Loucy (cell line): ENCODE measurements at regions not wholly inside any gene's neighbourhood (a gene's known extent, or its start where the extent isn't known, plus 50 kb on each side); places are given as distances from the start of the nearest gene placed in this dataset.

Experiments used
- H2AFZ ChIP-seq: fragments of 200-600 bp; sonication (generic); 2 replicates; pipeline ENCODE4 v1.6.0; 2016; ENCODE audit warnings: antibody characterized with exemption, mild to moderate bottlenecking, low read length, moderate library complexity
- H3F3A ChIP-seq: fragments of 200-600 bp; 2 replicates; pipeline ENCODE4 v1.6.0; 2016; ENCODE audit warnings: antibody characterized with exemption, low read depth, mild to moderate bottlenecking
- H3K27me3 ChIP-seq: fragments of 200-600 bp; sonication (generic); 2 replicates; pipeline ENCODE4 v1.6.1; 2014; ENCODE audit warnings: low read length, mild to moderate bottlenecking; ENCODE audit not compliant: insufficient read depth, poor library complexity, severe bottlenecking
- H3K36me3 ChIP-seq: fragments of 200-600 bp; sonication (generic); 2 replicates; pipeline ENCODE4 v1.6.1; 2016; ENCODE audit warnings: low read length; ENCODE audit not compliant: insufficient read depth
- H3K4me1 ChIP-seq: fragments of 200-600 bp; sonication (generic); 2 replicates; pipeline ENCODE4 v1.5.1; 2014; ENCODE audit warnings: low read length, mild to moderate bottlenecking; ENCODE audit not compliant: insufficient read depth, poor library complexity, severe bottlenecking
- H3K4me2 ChIP-seq: fragments of 200-600 bp; sonication (generic); 2 replicates; pipeline ENCODE4 v1.6.0; 2014; ENCODE audit warnings: antibody characterized with exemption, low read length, low read depth, mild to moderate bottlenecking; ENCODE audit not compliant: poor library complexity, severe bottlenecking
- H3K4me3 ChIP-seq: fragments of 200-600 bp; sonication (generic); 2 replicates; pipeline ENCODE4 v1.5.1; 2014; ENCODE audit warnings: low read length, mild to moderate bottlenecking, mixed read lengths; ENCODE audit not compliant: poor library complexity, severe bottlenecking
- H3K79me2 ChIP-seq: fragments of 200-600 bp; sonication (generic); 2 replicates; pipeline ENCODE4 v1.6.1; 2014; ENCODE audit warnings: low read length; ENCODE audit not compliant: insufficient read depth
- H3K9ac ChIP-seq: fragments of 200-600 bp; sonication (generic); 2 replicates; pipeline ENCODE4 v1.6.0; 2014; ENCODE audit warnings: mild to moderate bottlenecking, low read depth, low read length, moderate library complexity; ENCODE audit not compliant: poor library complexity, severe bottlenecking
- H3K9me2 ChIP-seq: fragments of 200-600 bp; sonication (generic); replicated peaks from 2 replicates; pipeline ENCODE4 v1.6.1; 2016; ENCODE audit warnings: low read depth, low read length, mixed read lengths
- H3K9me3 ChIP-seq: fragments of 200-600 bp; sonication (generic); 2 replicates; pipeline ENCODE4 v1.6.1; 2014; ENCODE audit warnings: mild to moderate bottlenecking, antibody characterized with exemption, low read length, low read depth; ENCODE audit not compliant: insufficient read depth
- H4K20me1 ChIP-seq: fragments of 200-600 bp; sonication (generic); 2 replicates; pipeline ENCODE4 v1.6.0; 2014; ENCODE audit warnings: antibody characterized with exemption, low read length, mild to moderate bottlenecking; ENCODE audit not compliant: insufficient read depth, poor library complexity, severe bottlenecking
- EZH2phosphoT487 ChIP-seq: fragments of 200-600 bp; IDR thresholded peaks from 2 replicates; pipeline ENCODE4 v1.6.1; 2018; ENCODE audit warnings: antibody characterized with exemption, mild to moderate bottlenecking, moderate library complexity, borderline replicate concordance
- TF ChIP-seq, protein P1 (sequence below): fragments of 200-600 bp; sonication (generic); conservative IDR thresholded peaks from 2 replicates; pipeline ENCODE4 v1.5.1; 2014; ENCODE audit warnings: mild to moderate bottlenecking, antibody characterized with exemption, low read length

DNA sequence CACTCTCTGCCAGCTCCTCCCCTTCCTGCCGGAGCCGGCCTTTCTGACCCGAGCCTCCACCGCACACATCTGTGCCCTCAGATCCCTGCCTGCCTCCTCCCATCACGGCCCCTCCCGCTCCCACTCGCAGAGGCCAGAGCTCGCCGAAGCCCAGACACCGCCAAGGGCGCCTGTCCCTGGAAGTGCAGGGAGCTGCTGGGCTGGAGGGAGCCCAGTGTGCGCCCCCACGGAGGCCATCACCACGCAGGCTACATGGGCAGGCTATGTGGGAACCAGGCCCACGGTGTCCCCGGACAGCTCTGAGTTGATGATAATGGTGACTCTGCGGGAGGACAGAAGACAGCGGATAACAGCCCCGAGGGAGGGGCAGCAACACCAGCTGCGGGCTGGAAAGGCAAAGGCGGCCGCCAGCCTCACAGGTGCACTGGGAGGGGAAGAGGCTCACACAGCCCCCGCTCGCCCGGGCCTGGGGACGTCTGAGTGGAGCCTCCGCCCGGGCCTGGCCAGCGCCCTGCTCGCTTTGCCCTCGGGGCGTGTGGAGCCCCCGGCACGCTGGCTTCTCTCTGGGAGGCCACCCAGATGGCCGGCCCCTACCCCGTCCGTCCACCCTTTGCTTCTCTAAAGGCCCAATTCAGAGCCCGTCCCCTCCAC, 154.9 kb downstream of the DLL1 start:
- H3K4me3 ChIP-seq, result no peak overlapping the region
- no peaks in the 10 kb centered on the region for H3K9me2 ChIP-seq
- no peaks in the 10 kb centered on the region for H3F3A ChIP-seq
- TF ChIP-seq, protein P1, sequence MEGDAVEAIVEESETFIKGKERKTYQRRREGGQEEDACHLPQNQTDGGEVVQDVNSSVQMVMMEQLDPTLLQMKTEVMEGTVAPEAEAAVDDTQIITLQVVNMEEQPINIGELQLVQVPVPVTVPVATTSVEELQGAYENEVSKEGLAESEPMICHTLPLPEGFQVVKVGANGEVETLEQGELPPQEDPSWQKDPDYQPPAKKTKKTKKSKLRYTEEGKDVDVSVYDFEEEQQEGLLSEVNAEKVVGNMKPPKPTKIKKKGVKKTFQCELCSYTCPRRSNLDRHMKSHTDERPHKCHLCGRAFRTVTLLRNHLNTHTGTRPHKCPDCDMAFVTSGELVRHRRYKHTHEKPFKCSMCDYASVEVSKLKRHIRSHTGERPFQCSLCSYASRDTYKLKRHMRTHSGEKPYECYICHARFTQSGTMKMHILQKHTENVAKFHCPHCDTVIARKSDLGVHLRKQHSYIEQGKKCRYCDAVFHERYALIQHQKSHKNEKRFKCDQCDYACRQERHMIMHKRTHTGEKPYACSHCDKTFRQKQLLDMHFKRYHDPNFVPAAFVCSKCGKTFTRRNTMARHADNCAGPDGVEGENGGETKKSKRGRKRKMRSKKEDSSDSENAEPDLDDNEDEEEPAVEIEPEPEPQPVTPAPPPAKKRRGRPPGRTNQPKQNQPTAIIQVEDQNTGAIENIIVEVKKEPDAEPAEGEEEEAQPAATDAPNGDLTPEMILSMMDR, result no peak
- no peak overlapping the region for H3K4me2 ChIP-seq
- H4K20me1 ChIP-seq, result no peaks in the 10 kb centered on the region
- H3K9ac ChIP-seq, result no peak overlapping the region
- no peaks in the 10 kb centered on the region for H3K79me2 ChIP-seq
- no peaks in the 10 kb centered on the region for H3K36me3 ChIP-seq
- H3K4me1 ChIP-seq, result no peaks in the 10 kb centered on the region
- H2AFZ ChIP-seq, result no peak overlapping the region
- H3K9me3 ChIP-seq, result no peaks in the 10 kb centered on the region; the same call in 1 of the 2 replicates
- H3K27me3 ChIP-seq, result no peaks in the 10 kb centered on the region

DNA sequence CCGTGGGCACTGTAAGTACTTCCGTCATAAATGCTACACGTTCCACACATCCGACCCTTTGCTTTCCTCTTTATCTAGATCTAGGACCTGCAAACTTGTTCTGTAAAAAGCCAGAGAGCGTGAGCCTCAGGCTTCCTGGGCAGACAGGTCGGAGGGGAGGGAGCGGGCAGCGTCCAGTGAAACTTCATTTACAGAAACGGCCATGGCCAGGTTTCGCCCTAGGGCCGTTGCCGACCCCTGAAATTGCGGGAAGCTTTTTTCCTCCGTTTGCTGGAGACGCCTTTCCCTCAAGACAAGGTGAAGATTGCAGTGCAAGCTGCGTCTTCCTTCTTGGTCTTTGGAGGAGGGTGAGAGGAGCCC, 155.4 kb downstream of the DLL1 start:
- no peaks in the 10 kb centered on the region for H3K36me3 ChIP-seq

DNA sequence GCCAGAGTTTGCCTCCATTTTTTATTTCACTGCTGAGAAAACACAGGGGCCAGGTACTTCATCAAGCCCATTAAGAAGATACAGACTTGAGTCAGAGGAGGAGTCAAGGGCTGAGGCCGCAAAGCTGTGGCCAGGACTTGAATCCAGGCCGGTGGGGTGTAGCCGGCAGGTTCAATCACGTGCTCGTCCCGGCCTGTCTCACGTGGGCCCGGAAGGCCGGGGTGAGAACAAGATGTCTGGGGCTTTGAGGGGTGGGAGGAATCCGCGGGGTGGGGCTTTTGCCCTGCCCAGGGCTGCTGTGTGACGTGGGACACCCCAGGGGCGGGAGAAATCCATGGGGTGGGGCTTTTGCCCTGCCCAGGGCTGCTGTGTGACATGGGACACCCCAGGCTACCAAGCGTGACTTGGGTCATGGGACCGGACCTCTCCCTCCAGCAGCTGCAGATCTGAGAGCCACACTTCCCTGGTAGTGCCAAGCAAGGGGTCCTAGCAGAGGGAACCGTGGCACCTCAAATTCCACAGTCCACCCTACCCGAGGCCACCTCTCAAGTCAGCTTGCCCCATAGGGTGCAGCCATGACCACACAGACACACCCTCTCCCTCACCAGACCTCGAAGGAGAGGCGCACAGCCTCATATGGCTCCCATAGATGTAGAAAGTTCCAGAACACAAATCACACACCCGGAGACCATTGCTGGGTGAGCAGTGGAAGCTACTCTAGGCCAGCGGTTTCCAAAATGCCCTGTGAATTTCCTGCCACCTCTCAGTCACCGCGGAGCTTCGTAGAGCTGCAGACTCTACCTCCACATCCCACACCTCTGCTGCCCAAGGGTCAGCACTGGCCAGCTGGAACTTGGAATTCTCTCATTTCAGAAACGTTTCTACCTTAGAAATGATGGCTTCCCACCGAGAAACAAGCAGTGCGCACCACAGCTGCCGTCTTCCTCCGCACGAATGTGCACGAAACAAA, 156.1 kb downstream of the DLL1 start:
- TF ChIP-seq EZH2phosphoT487, result no peak
- TF ChIP-seq, protein P1, result no peak
- Histone ChIP-seq H3K4me3 (no peak overlapping the region), H3K79me2 (no peaks in the 10 kb centered on the region), H3K9me3 (peaks cover 8% of the 10 kb centered on the region; the same call in 1 of the 2 replicates), H3F3A (no peaks in the 10 kb centered on the region), H3K4me1 (no peaks in the 10 kb centered on the region), H2AFZ (no peak overlapping the region), H3K36me3 (no peaks in the 10 kb centered on the region), H3K9ac (no peak overlapping the region), H3K27me3 (no peaks in the 10 kb centered on the region), H3K9me2 (no peaks in the 10 kb centered on the region), H3K4me2 (no peak overlapping the region), H4K20me1 (no peaks in the 10 kb centered on the region)

More for the DNA sequence above, 155.4 kb downstream of the DLL1 start:
- peaks cover 4% of the 10 kb centered on the region; the same call in 1 of the 2 replicates for H3K9me3 ChIP-seq
- no peaks in the 10 kb centered on the region for H3K27me3 ChIP-seq
- no peaks in the 10 kb centered on the region for H4K20me1 ChIP-seq
- H3K4me2 ChIP-seq, result no peak overlapping the region
- H3K4me3 ChIP-seq, result no peak overlapping the region
- H2AFZ ChIP-seq, result no peak overlapping the region
- H3K9ac ChIP-seq, result no peak overlapping the region
- H3K4me1 ChIP-seq, result no peaks in the 10 kb centered on the region
- no peaks in the 10 kb centered on the region for H3K79me2 ChIP-seq
- TF ChIP-seq, protein P1, result no peak
- TF ChIP-seq EZH2phosphoT487, result no peak
- H3K9me2 ChIP-seq, result no peaks in the 10 kb centered on the region
- no peaks in the 10 kb centered on the region for H3F3A ChIP-seq
